Activated CD8-positive, alpha-beta T cell treated with anti-CD3 and anti-CD28 coated beads for 36 hours (primary cell): ENCODE measurements at regions not wholly inside any gene's neighbourhood (a gene's known extent, or its start where the extent isn't known, plus 50 kb on each side); places are given as distances from the start of the nearest gene placed in this dataset.

Experiments used
- ATAC-seq: fragments of 200-7000 bp; cut with Tn5 transposase; one replicate; pipeline ENCODE4 v1.10.0; 2021; ENCODE audit warnings: mild to moderate bottlenecking, moderate library complexity
- CTCF ChIA-PET: fragments of 350-600 bp; sonication (Branson Sonifier 250); formaldehyde crosslinking; loops from one replicate; lab custom pipeline; 2021; ENCODE audit warnings: antibody characterized with exemption; lab: Charles Lee
- POLR2A ChIA-PET: fragments of 350-600 bp; sonication (Branson Sonifier 250); formaldehyde crosslinking; loops from one replicate; lab custom pipeline; 2021; ENCODE audit warnings: antibody characterized with exemption; lab: Charles Lee
- DNase-seq: peaks from one replicate; pipeline ENCODE4 v3.0.0-alpha.2; 2020
- H3K27ac Mint-ChIP-seq: one replicate; pipeline ENCODE4 v1.8.0; 2021; ENCODE audit warnings: mild to moderate bottlenecking, mixed read lengths
- H3K27me3 Mint-ChIP-seq: one replicate; pipeline ENCODE4 v1.8.0; 2021; ENCODE audit warnings: mixed read lengths
- H3K36me3 Mint-ChIP-seq: one replicate; pipeline ENCODE4 v1.8.0; 2021; ENCODE audit warnings: low read depth, mixed read lengths
- H3K4me1 Mint-ChIP-seq: one replicate; pipeline ENCODE4 v1.8.0; 2021; ENCODE audit warnings: low read depth, mixed read lengths
- H3K4me3 Mint-ChIP-seq: one replicate; pipeline ENCODE4 v1.8.0; 2021; ENCODE audit warnings: mild to moderate bottlenecking, moderate library complexity, mixed read lengths
- H3K9me3 Mint-ChIP-seq: one replicate; pipeline ENCODE4 v1.8.0; 2021; ENCODE audit warnings: mixed read lengths
- intact Hi-C: fragments of 100-400 bp; cut with micrococcal nuclease; formaldehyde crosslinking; loops from one replicate; pipeline ENCODE4 v1.10.0; 2022
- TF ChIP-seq, protein P1 (sequence below): fragments of 200-600 bp; IDR thresholded peaks from one replicate; pipeline ENCODE4 v1.8.0; 2022; ENCODE audit warnings: antibody characterized with exemption, mild to moderate bottlenecking

DNA sequence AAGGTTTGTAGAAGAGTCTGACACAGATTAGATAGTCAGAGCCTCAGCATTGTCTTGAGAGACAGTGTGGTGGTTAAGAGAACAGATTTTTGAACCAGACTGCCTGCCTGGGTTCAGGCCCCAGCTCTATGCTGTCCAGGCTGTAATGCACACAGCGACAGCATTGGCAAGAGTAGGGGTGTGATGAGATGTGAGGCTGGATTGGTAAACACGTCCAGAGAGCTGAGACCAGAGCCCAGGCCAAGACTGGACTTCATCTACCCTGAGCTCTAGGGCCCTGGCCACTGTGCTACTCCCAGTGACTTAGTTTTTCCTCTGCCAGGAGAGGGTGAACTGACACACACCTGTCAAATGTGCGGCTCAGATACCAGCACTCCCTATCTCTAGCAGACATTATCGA, 360.4 kb downstream of the RPS24 start:
- intact Hi-C loops: no loop called here
- no peak for ATAC-seq
- Mint-ChIP-seq H3K36me3 (no peaks in the 10 kb centered on the region), H3K27me3 (peaks cover 1% of the 10 kb centered on the region), H3K4me1 (no peaks in the 10 kb centered on the region), H3K9me3 (no peaks in the 10 kb centered on the region), H3K4me3 (no peak overlapping the region), H3K27ac (no peak overlapping the region)
- TF ChIP-seq, protein P1, sequence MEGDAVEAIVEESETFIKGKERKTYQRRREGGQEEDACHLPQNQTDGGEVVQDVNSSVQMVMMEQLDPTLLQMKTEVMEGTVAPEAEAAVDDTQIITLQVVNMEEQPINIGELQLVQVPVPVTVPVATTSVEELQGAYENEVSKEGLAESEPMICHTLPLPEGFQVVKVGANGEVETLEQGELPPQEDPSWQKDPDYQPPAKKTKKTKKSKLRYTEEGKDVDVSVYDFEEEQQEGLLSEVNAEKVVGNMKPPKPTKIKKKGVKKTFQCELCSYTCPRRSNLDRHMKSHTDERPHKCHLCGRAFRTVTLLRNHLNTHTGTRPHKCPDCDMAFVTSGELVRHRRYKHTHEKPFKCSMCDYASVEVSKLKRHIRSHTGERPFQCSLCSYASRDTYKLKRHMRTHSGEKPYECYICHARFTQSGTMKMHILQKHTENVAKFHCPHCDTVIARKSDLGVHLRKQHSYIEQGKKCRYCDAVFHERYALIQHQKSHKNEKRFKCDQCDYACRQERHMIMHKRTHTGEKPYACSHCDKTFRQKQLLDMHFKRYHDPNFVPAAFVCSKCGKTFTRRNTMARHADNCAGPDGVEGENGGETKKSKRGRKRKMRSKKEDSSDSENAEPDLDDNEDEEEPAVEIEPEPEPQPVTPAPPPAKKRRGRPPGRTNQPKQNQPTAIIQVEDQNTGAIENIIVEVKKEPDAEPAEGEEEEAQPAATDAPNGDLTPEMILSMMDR: no peak
- ChIA-PET CTCF (no interaction called here), POLR2A (no interaction called here)
- no peak for DNase-seq

DNA sequence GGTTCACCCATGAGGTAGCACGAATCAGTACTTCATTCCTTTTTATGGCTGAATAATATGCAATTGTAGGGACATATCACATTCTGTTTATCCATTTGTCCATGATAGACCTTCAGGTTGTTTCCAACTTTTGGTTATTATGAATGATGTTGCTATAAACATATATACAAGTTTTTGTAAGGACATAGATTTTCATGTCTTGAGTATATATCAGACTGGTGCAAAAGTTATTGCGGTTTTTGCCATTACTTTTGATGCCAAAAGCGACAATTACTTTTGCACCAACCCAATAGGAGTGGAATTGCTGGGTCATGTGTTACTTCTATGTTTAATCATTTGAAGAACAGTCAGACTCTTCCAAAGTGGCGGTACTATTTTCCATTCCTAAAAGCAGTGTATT, 361.5 kb downstream of the RPS24 start:
- intact Hi-C loops: no loop called here
- no peak for ATAC-seq
- ChIA-PET POLR2A (no interaction called here), CTCF (no interaction called here)
- Mint-ChIP-seq H3K36me3 (no peaks in the 10 kb centered on the region), H3K27ac (no peak overlapping the region), H3K4me3 (no peak overlapping the region), H3K27me3 (no peaks in the 10 kb centered on the region), H3K4me1 (no peaks in the 10 kb centered on the region), H3K9me3 (no peaks in the 10 kb centered on the region)
- TF ChIP-seq, protein P1: no peak
- DNase-seq: no peak

DNA sequence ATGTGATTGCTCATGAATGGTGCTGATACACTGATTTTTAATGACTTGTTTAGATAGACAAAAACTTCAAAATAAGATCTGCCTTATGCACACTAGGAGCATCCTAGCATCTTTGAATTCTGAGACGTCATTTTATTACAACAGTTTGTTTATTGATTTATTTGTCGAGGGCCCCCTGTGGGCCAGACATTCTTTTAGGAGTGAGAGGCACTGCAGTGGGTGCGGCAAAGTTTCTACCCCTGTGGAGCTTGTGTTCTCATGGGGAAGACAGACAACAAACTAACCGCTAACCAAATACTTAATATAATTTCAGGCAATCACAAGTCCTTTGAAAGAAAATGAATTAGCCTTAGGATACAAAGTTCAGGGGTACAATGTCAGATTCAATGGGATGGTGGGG, 363.1 kb downstream of the RPS24 start:
- intact Hi-C loops: no loop called here
- TF ChIP-seq, protein P1: no peak
- Mint-ChIP-seq H3K27ac (no peak overlapping the region), H3K4me1 (no peaks in the 10 kb centered on the region), H3K36me3 (no peaks in the 10 kb centered on the region), H3K27me3 (no peaks in the 10 kb centered on the region), H3K4me3 (no peak overlapping the region), H3K9me3 (no peaks in the 10 kb centered on the region)
- ChIA-PET CTCF (interaction anchor here (1.0 kb wide), 1 partner anchor 261 kb away, joined by 3 read pairs; no protein-coding TSS in a partner anchor), POLR2A (no interaction called here)
- ATAC-seq: no peak
- no peak for DNase-seq

DNA sequence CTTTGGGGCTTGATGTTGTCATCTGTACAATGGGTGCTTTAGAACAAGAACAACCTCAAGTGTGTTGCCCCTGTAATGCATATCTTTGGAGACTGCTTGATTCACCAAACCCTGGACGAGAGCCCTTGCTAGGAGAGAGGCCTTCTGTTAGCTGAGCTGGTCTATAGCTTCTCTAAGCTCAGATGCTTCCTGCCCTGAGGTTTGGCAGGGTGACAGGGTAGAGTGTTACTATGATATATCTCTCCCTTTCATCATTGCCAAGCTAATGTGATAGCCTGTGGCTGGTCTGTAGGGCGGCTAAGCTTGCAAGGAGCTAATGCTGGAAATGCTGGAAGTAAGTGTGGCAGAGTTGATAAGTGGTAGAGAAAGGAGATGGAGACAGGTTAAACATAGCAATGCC, 364.1 kb downstream of the RPS24 start:
- Mint-ChIP-seq H3K27me3 (no peaks in the 10 kb centered on the region), H3K36me3 (no peaks in the 10 kb centered on the region), H3K9me3 (no peaks in the 10 kb centered on the region), H3K4me3 (no peak overlapping the region), H3K27ac (no peak overlapping the region), H3K4me1 (no peaks in the 10 kb centered on the region)
- ChIA-PET CTCF (interaction anchor here (1.0 kb wide), 1 partner anchor 260 kb away, joined by 3 read pairs; no protein-coding TSS in a partner anchor), POLR2A (no interaction called here)
- intact Hi-C loops: no loop called here
- no peak for DNase-seq
- TF ChIP-seq, protein P1: no peak
- no peak for ATAC-seq

DNA sequence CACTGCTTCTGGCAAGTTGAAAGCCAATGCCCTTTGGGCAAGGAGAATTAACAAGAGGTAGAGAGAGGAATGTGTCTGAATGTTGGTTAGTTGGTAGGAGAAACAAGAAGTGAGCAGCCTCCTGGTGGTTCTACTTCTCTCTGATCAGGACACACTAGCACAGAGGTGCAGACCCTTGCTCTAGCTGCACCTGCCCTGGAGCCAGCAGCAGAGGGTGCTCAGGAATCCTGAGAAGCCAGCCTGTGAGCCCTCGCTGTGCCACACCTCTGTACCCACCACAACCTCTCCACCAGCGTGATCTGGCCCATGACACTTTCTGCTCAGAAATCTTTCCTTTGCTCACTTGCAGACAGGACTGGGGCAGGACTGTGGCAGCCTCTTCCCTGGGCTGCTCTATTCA, 364.7 kb downstream of the RPS24 start:
- CTCF ChIA-PET: no interaction called here
- POLR2A ChIA-PET: no interaction called here
- Mint-ChIP-seq H3K4me1 (no peaks in the 10 kb centered on the region), H3K4me3 (no peak overlapping the region), H3K27ac (no peak overlapping the region), H3K9me3 (no peaks in the 10 kb centered on the region), H3K27me3 (no peaks in the 10 kb centered on the region), H3K36me3 (no peaks in the 10 kb centered on the region)
- TF ChIP-seq, protein P1: no peak
- ATAC-seq: no peak
- intact Hi-C loops: no loop called here
- DNase-seq: no peak
